ENCODE measurements at regions not wholly inside any gene's neighbourhood (a gene's known extent, or its start where the extent isn't known, plus 50 kb on each side); places are given as distances from the start of the nearest gene placed in this dataset.

DNA sequence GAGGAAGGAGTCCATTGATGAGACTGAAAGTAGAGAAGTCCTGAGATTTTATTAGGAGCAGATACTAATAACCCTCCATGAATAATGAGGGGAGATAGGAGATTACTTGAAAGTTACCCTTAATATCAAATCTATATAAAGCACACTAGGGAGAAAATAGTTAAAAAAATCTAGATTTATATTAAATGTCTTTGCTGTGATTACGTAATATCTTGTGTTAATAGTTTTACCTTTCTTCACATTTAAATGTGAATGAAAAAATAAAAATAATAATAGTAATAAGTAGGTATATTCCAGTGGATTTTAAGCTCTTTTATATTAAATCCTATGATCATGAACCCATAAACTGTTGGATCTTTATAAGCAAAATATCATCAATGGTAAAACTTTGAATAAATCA lies 267.3 kb upstream of the SYT10 start:
- Histone ChIP-seq H3K4me2 (ENCODE audit: low read depth, low read length) (no peak overlapping the region), H3K9me3 (replicated peaks; ENCODE audit: insufficient read depth, low read length) (no peaks in the 10 kb centered on the region)

DNA sequence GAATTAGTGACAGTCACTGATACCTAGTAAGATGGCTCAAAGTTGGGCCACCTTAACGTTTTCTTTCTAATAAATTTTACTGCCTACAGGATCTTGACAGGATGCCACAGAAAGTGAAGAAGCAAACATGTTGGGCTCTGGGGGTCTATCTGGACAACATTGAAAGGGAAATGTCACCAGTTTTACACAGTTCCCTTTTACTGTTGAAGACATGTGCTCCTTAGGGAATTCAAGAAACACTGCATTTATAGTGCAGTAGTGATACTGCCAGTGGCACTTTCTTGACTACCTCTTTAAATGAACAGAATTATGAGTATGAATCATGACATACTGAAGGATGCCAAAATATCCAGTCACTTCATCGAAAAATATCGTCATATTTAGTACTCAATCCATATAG lies 269.3 kb upstream of the SYT10 start:
- Histone ChIP-seq H3K4me2 (ENCODE audit: low read depth, low read length) (no peak overlapping the region), H3K9me2 (replicated peaks; ENCODE audit: insufficient read depth, low read length) (no peaks in the 10 kb centered on the region), H3K9ac (ENCODE audit: low read length) (no peak overlapping the region), H3K36me3 (replicated peaks; ENCODE audit: insufficient read depth, low read length) (no peaks in the 10 kb centered on the region), H3K4me3 (ENCODE audit: low read length) (no peak overlapping the region), H3K27ac (ENCODE audit: low read length) (no peak overlapping the region), H3K4me1 (ENCODE audit: low read length) (no peaks in the 10 kb centered on the region), H3F3A (ENCODE audit: insufficient read depth, low read length) (no peaks in the 10 kb centered on the region), H2AFZ (ENCODE audit: low read length) (no peak overlapping the region), H4K20me1 (ENCODE audit: insufficient read depth, low read length) (no peaks in the 10 kb centered on the region), H3K27me3 (replicated peaks; ENCODE audit: insufficient read depth, low read length) (no peaks in the 10 kb centered on the region), H3K9me3 (replicated peaks; ENCODE audit: insufficient read depth, low read length) (no peaks in the 10 kb centered on the region), H3K79me2 (ENCODE audit: low read length) (no peaks in the 10 kb centered on the region)
- no peak for DNase-seq
- TF ChIP-seq EZH2phosphoT487 (IDR thresholded peaks at IDR 0.05; ENCODE audit: low read length) = no peak
- TF ChIP-seq, protein P1, sequence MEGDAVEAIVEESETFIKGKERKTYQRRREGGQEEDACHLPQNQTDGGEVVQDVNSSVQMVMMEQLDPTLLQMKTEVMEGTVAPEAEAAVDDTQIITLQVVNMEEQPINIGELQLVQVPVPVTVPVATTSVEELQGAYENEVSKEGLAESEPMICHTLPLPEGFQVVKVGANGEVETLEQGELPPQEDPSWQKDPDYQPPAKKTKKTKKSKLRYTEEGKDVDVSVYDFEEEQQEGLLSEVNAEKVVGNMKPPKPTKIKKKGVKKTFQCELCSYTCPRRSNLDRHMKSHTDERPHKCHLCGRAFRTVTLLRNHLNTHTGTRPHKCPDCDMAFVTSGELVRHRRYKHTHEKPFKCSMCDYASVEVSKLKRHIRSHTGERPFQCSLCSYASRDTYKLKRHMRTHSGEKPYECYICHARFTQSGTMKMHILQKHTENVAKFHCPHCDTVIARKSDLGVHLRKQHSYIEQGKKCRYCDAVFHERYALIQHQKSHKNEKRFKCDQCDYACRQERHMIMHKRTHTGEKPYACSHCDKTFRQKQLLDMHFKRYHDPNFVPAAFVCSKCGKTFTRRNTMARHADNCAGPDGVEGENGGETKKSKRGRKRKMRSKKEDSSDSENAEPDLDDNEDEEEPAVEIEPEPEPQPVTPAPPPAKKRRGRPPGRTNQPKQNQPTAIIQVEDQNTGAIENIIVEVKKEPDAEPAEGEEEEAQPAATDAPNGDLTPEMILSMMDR (IDR thresholded peaks at IDR 0.05; ENCODE audit: low read length) = no peak
- no peak for TF ChIP-seq EZH2 (optimal IDR thresholded peaks at IDR 0.05; ENCODE audit: low read depth, low read length)

More for the DNA sequence above, 267.3 kb upstream of the SYT10 start:
- Histone ChIP-seq H3K4me3 (ENCODE audit: low read length) (no peak overlapping the region), H3K79me2 (ENCODE audit: low read length) (no peaks in the 10 kb centered on the region), H3K27me3 (replicated peaks; ENCODE audit: insufficient read depth, low read length) (no peaks in the 10 kb centered on the region), H2AFZ (ENCODE audit: low read length) (no peak overlapping the region), H3K27ac (ENCODE audit: low read length) (no peak overlapping the region), H3K4me1 (ENCODE audit: low read length) (no peaks in the 10 kb centered on the region), H3F3A (ENCODE audit: insufficient read depth, low read length) (no peaks in the 10 kb centered on the region), H3K9ac (ENCODE audit: low read length) (no peak overlapping the region), H3K9me2 (replicated peaks; ENCODE audit: insufficient read depth, low read length) (no peaks in the 10 kb centered on the region), H3K36me3 (replicated peaks; ENCODE audit: insufficient read depth, low read length) (no peaks in the 10 kb centered on the region), H4K20me1 (ENCODE audit: insufficient read depth, low read length) (no peaks in the 10 kb centered on the region)
- TF ChIP-seq EZH2 (optimal IDR thresholded peaks at IDR 0.05; ENCODE audit: low read depth, low read length) = no peak
- TF ChIP-seq EZH2phosphoT487 (IDR thresholded peaks at IDR 0.05; ENCODE audit: low read length) = no peak
- TF ChIP-seq, protein P1 (IDR thresholded peaks at IDR 0.05; ENCODE audit: low read length) = no peak
- DNase-seq = no peak

DNA sequence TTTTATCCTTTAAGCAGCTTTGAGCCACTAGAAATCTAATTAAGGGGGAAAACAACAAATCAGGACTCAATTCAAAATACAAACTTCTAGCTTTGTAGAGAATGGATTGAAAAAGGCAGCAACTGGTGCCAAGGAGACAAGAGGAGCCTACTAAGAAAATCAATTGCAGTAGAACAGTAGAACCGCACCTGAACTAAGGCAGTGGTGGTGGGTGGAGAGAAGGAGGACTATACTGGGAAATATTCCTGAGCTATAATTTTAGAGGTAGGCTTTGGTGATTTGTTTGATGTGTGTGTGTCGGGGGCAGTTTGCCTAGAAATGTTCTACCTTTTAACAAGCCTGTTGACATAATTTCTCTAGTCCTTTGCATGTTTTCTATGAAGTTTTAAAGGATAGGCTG lies 270.9 kb upstream of the SYT10 start:
- Histone ChIP-seq H3K9me3 (replicated peaks; ENCODE audit: insufficient read depth, low read length) (no peaks in the 10 kb centered on the region), H3K9me2 (replicated peaks; ENCODE audit: insufficient read depth, low read length) (no peaks in the 10 kb centered on the region), H3K27me3 (replicated peaks; ENCODE audit: insufficient read depth, low read length) (no peaks in the 10 kb centered on the region), H3K79me2 (ENCODE audit: low read length) (no peaks in the 10 kb centered on the region), H3F3A (ENCODE audit: insufficient read depth, low read length) (no peaks in the 10 kb centered on the region), H3K4me3 (ENCODE audit: low read length) (no peak overlapping the region), H3K27ac (ENCODE audit: low read length) (no peak overlapping the region), H3K36me3 (replicated peaks; ENCODE audit: insufficient read depth, low read length) (no peaks in the 10 kb centered on the region), H3K4me2 (ENCODE audit: low read depth, low read length) (no peak overlapping the region), H4K20me1 (ENCODE audit: insufficient read depth, low read length) (no peaks in the 10 kb centered on the region), H3K9ac (ENCODE audit: low read length) (no peak overlapping the region), H2AFZ (ENCODE audit: low read length) (no peak overlapping the region), H3K4me1 (ENCODE audit: low read length) (no peaks in the 10 kb centered on the region)
- TF ChIP-seq EZH2 (optimal IDR thresholded peaks at IDR 0.05; ENCODE audit: low read depth, low read length) (no peak), EZH2phosphoT487 (IDR thresholded peaks at IDR 0.05; ENCODE audit: low read length) (no peak)
- TF ChIP-seq, protein P1 (IDR thresholded peaks at IDR 0.05; ENCODE audit: low read length) = no peak
- no peak for DNase-seq
